Endometrium (tissue), 2 donors: ENCODE measurements at regions not wholly inside any gene's neighbourhood (a gene's known extent, or its start where the extent isn't known, plus 50 kb on each side); places are given as distances from the start of the nearest gene placed in this dataset.
"Not testable (repeated sequence)": the region's sequence is repeated elsewhere in the genome, so short reads cannot be mapped to it uniquely, and the experiment has no call there.

Experiments
- FAIRE-seq: peaks from 2 replicates; lab custom pipeline; 2012; peaks lifted over from hg19 to GRCh38; lab: Jason Lieb, UNC
- donor health status: control.
- donor health status: control.

GRCh38 chr14:89524412-89524811, 107.4 kb upstream of the FOXN3 start:
- no peak for FAIRE-seq

- no peak for FAIRE-seq
These were observed 105.0 kb upstream of the FOXN3 start for GRCh38 chr14:89521988-89522387.

- no peak for FAIRE-seq
These were observed 102.0 kb upstream of the FOXN3 start for GRCh38 chr14:89519040-89519439.

- FAIRE-seq = no peak
These were observed 99.1 kb upstream of the FOXN3 start for GRCh38 chr14:89516173-89516572.

GRCh38 chr14:89514601-89515000, 97.6 kb upstream of the FOXN3 start:
- FAIRE-seq = no peak

GRCh38 chr14:89509891-89510290, 92.9 kb upstream of the FOXN3 start:
- FAIRE-seq = no peak

GRCh38 chr14:89508863-89509262, 91.8 kb upstream of the FOXN3 start:
- no peak for FAIRE-seq

- no peak for FAIRE-seq
These were observed 91.0 kb upstream of the FOXN3 start for GRCh38 chr14:89507926-89508460.

- FAIRE-seq = no peak
These were observed 90.5 kb upstream of the FOXN3 start for GRCh38 chr14:89507521-89507920.

- not testable (repeated sequence) for FAIRE-seq
These were observed 89.9 kb upstream of the FOXN3 start for GRCh38 chr14:89506891-89507452.

GRCh38 chr14:89504602-89505313, 87.7 kb upstream of the FOXN3 start:
- FAIRE-seq = no peak

- no peak for FAIRE-seq
These were observed 87.1 kb upstream of the FOXN3 start for GRCh38 chr14:89504091-89504490.

- no peak for FAIRE-seq
These were observed 86.5 kb upstream of the FOXN3 start for GRCh38 chr14:89503431-89503996.

- FAIRE-seq = no peak
These were observed 85.9 kb upstream of the FOXN3 start for GRCh38 chr14:89502966-89503365.

GRCh38 chr14:89501381-89501780, 84.3 kb upstream of the FOXN3 start:
- no peak for FAIRE-seq

- no peak for FAIRE-seq
These were observed 83.3 kb upstream of the FOXN3 start for GRCh38 chr14:89500303-89500702.

GRCh38 chr14:89498878-89499277, 81.8 kb upstream of the FOXN3 start:
- FAIRE-seq = no peak

GRCh38 chr14:89495718-89496117, 78.7 kb upstream of the FOXN3 start:
- no peak for FAIRE-seq

- no peak for FAIRE-seq
These were observed 77.0 kb upstream of the FOXN3 start for GRCh38 chr14:89493877-89494634.

- FAIRE-seq = no peak
These were observed 76.4 kb upstream of the FOXN3 start for GRCh38 chr14:89493406-89493805.

GRCh38 chr14:89491711-89492381, 74.8 kb upstream of the FOXN3 start:
- no peak for FAIRE-seq

GRCh38 chr14:89490466-89490865, 73.4 kb upstream of the FOXN3 start:
- no peak for FAIRE-seq
